GM21390 (cell line): ENCODE measurements at regions not wholly inside any gene's neighbourhood (a gene's known extent, or its start where the extent isn't known, plus 50 kb on each side); places are given as distances from the start of the nearest gene placed in this dataset.
"Not testable (repeated sequence)": the region's sequence is repeated elsewhere in the genome, so short reads cannot be mapped to it uniquely, and the experiment has no call there.

Experiments used
- ATAC-seq: cut with Tn5 transposase; IDR thresholded peaks from one replicate; pipeline ENCODE4 v1.9.1; 2021; ENCODE audit not compliant: unreplicated experiment

GRCh38 chr17:64785011-64785421 is 122.9 kb upstream of the SMURF2 start:
- no peak for ATAC-seq

GRCh38 chr17:64784353-64785010 is 122.4 kb upstream of the SMURF2 start:
- no peak for ATAC-seq

- ATAC-seq, result no peak
These were observed 121.6 kb upstream of the SMURF2 start for GRCh38 chr17:64783556-64784352.

- no peak for ATAC-seq
These were observed 120.9 kb upstream of the SMURF2 start for GRCh38 chr17:64783031-64783461.

GRCh38 chr17:64781810-64782555 is 119.9 kb upstream of the SMURF2 start:
- no peak for ATAC-seq

GRCh38 chr17:64781014-64781756 is 119.1 kb upstream of the SMURF2 start:
- no peak for ATAC-seq

GRCh38 chr17:64780096-64781013 is 118.2 kb upstream of the SMURF2 start:
- ATAC-seq, result no peak

GRCh38 chr17:64779376-64780095 is 117.4 kb upstream of the SMURF2 start:
- ATAC-seq, result no peak

GRCh38 chr17:64779098-64779375 is 116.9 kb upstream of the SMURF2 start:
- not testable (repeated sequence) for ATAC-seq

GRCh38 chr17:64778240-64779097 is 116.4 kb upstream of the SMURF2 start:
- ATAC-seq, result no peak

GRCh38 chr17:64777415-64778239 is 115.5 kb upstream of the SMURF2 start:
- no peak for ATAC-seq

- ATAC-seq, result peak; percentile 62
These were observed 114.8 kb upstream of the SMURF2 start for GRCh38 chr17:64776720-64777414.

- ATAC-seq, result no peak
These were observed 113.8 kb upstream of the SMURF2 start for GRCh38 chr17:64775701-64776570.

GRCh38 chr17:64774888-64775540 is 112.9 kb upstream of the SMURF2 start:
- no peak for ATAC-seq

- ATAC-seq, result no peak
These were observed 112.0 kb upstream of the SMURF2 start for GRCh38 chr17:64773836-64774761.
